Tibial nerve (tissue), 3 donors: ENCODE measurements at regions not wholly inside any gene's neighbourhood (a gene's known extent, or its start where the extent isn't known, plus 50 kb on each side); places are given as distances from the start of the nearest gene placed in this dataset.

Experiments
- POLR2A ChIP-seq, 2 donors: fragments of 450-650 bp; IDR thresholded peaks; one replicate each; pipeline ENCODE4 v1.6.1; 2017; ENCODE audit warnings: antibody characterized with exemption in 2 of 2, mild to moderate bottlenecking in 2 of 2, moderate library complexity in 2 of 2
- TF ChIP-seq, protein P1 (sequence below), 5 experiments: fragments of 200-600 bp in 3 of 5; fragments of 450-650 bp in 2 of 5; sonication (generic) in 3 of 5; IDR thresholded peaks; one replicate each; pipeline ENCODE4 v1.5.1; 2016 to 2019; ENCODE audit warnings: antibody characterized with exemption in 5 of 5, mild to moderate bottlenecking in 3 of 5, moderate library complexity in 2 of 5

DNA sequence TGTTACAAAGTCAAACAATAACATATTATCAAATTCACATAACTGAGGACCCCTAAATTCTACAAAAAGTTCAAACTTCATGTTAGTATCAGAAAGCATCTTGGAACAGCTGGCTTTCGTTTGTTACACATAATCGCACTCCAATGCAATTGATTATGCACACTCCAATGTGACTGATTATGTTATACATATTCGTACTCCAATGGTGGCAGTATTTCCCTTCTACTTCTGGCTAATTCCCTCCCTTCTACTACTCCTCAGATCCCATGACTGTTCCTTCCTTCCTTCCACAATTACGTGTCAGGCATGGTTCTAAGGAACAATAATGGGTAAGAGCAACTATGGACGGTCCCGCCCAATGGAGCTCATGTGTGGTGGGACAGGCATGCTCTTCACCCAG, 137.1 kb upstream of the CCDC150 start:
- TF ChIP-seq POLR2A (IDR thresholded peaks at IDR 0.05): no peak
- TF ChIP-seq, protein P1, sequence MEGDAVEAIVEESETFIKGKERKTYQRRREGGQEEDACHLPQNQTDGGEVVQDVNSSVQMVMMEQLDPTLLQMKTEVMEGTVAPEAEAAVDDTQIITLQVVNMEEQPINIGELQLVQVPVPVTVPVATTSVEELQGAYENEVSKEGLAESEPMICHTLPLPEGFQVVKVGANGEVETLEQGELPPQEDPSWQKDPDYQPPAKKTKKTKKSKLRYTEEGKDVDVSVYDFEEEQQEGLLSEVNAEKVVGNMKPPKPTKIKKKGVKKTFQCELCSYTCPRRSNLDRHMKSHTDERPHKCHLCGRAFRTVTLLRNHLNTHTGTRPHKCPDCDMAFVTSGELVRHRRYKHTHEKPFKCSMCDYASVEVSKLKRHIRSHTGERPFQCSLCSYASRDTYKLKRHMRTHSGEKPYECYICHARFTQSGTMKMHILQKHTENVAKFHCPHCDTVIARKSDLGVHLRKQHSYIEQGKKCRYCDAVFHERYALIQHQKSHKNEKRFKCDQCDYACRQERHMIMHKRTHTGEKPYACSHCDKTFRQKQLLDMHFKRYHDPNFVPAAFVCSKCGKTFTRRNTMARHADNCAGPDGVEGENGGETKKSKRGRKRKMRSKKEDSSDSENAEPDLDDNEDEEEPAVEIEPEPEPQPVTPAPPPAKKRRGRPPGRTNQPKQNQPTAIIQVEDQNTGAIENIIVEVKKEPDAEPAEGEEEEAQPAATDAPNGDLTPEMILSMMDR (IDR thresholded peaks at IDR 0.05): no peak
